ENCODE measurements at regions not wholly inside any gene's neighbourhood (a gene's known extent, or its start where the extent isn't known, plus 50 kb on each side); places are given as distances from the start of the nearest gene placed in this dataset.

DNA sequence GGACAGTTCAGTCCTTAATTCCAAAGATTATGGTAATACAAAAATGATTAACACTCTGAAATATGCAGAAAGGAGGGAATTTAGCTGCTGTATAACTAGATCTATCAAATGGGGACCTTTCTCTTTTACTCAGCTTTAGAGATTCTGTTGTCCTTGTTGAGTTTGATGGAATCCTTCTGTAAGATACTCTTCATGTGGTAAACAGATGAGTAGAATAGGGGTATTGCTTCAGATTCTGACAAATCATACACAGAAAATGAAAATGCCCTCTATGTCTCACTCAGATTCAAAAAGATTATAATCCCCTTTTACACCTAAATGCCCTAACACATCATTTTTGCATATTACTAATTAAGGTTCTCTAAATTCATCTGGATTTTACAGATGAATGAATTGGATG lies 50.7 kb downstream of the ARHGAP35 start:
- DNase-seq (ENCODE audit: low read depth in 1 of 2, low spot score in 1 of 2) = no peak

DNA sequence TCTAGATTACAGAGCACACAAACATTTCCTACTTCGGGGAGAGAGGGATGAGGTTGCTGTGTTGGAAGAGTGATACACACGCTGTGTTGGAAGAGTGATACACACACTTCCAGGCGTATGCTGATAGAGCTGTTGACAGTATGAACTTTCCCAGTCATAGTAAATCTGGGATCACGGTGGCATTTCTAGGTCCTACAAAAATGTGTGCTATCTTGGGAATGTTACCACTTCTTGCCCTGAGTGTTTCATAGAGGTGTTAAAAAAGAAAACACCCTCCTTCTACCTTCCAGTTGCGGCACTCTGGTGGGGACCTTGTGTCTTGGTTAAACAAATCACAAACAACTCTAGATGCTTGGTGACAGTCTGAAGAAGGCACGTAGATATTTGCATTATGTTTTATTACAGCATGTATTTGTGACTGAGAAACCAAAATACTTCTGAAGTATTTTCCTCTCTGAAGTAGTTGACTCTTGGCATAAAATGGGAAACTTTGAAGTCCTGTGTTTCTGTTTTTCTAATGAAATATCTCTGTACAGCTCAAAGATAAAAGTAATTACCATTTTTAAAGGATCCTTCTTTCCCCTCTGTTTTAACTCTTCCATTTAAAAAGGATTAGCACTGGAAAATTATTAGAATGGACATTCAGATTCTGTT lies 52.5 kb downstream of the ARHGAP35 start:
- DNase-seq (ENCODE audit: low read depth in 1 of 2, low spot score in 1 of 2) = no peak

DNA sequence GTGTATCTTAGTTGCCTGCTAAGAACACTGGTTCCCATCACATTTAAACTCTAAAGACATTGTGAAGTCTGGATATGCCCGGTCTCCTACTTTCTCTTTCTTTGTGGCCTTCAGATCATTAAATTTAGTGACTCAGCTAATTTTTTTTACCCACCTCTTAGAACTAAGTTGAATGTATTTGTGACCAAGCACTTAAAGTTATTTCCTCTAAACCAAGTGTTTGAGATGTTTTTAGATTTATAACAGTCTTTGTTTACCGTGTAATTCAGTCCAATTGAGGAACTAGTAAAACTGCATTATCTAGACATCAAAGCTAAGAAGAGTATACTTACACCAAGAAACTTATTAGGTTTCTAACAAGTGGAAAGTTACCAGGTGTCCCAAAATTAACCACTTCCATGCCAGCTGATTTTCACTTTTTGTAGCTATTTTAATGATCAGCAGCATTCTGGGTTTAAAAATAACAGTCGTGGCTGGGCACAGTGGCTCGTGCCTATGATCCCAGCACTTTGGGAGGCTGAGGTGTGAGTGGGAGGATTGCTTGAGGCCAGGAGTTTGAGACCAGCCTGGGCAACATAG lies 53.1 kb downstream of the ARHGAP35 start:
- DNase-seq (ENCODE audit: low read depth in 1 of 2, low spot score in 1 of 2) = no peak

DNA sequence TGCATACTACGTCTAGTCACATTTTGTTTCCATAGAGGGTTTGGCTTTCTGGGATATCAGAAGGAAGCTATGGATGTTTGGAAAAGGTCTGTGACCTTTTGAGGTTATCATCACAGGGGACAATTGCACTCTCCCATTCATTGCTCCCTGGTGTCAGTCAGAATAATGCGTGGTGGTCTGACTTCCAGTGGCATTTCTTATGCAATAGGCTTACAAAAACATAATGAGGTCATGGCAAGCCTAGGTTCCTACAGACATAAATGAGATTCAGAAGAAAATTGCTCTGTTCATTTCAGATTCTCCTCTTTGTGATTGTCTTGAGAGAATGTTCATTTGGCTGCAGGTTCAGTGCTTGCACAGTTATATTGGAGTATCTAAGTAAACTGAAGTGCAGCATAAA lies 54.6 kb downstream of the ARHGAP35 start:
- no peak for DNase-seq (ENCODE audit: low read depth in 1 of 2, low spot score in 1 of 2)

DNA sequence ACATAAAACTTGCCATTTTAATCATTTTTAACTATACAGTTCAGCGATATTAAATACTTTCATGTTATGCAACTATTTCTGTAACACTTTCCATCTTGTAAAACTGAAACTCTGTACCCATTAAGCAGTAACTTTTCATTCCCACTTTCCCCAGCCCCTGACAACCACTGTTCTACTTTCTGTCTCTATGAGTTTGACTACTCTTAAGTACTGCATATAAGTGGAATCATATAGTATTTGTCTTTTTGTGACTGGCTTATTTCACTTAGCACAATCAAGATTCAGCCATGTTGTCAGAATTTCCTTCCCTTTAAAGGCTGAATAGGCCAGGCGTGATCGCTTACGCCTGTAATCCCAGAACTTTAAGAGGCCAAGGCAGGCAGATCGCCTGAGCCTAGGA lies 56.2 kb downstream of the ARHGAP35 start:
- DNase-seq (ENCODE audit: low read depth in 1 of 2, low spot score in 1 of 2) = peak in 1 of 2 donors; percentile 11

DNA sequence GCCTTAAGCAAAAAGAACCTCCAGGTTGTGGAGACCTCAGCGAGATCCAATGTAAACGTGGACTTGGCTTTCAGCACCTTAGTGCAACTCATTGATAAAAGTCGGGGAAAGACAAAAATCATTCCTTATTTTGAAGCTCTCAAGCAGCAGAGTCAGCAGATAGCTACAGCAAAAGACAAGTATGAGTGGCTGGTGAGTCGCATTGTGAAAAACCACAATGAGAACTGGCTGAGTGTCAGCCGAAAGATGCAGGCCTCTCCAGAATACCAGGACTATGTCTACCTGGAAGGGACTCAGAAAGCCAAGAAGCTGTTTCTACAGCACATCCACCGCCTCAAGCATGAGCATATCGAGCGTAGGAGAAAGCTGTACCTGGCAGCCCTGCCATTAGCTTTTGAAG lies 58.5 kb downstream of the ARHGAP35 start:
- DNase-seq (ENCODE audit: low read depth in 1 of 2, low spot score in 1 of 2) = peak in 1 of 2 donors; percentile 11

- DNase-seq (ENCODE audit: low read depth in 1 of 2, low spot score in 1 of 2) = no peak
Measured at GRCh38 chr19:46920362-46920761, 59.6 kb downstream of the ARHGAP35 start.

- no peak for DNase-seq (ENCODE audit: low read depth in 1 of 2, low spot score in 1 of 2)
Measured at GRCh38 chr19:46921071-46921470, 60.3 kb downstream of the ARHGAP35 start.

GRCh38 chr19:46922465-46922864 lies 61.7 kb downstream of the ARHGAP35 start:
- no peak for DNase-seq (ENCODE audit: low read depth in 1 of 2, low spot score in 1 of 2)

GRCh38 chr19:46924874-46925547 lies 64.2 kb downstream of the ARHGAP35 start:
- no peak for DNase-seq (ENCODE audit: low read depth in 1 of 2, low spot score in 1 of 2)

GRCh38 chr19:46925548-46925950 lies 64.8 kb downstream of the ARHGAP35 start:
- no peak for DNase-seq (ENCODE audit: low read depth in 1 of 2, low spot score in 1 of 2)

- no peak for DNase-seq (ENCODE audit: low read depth in 1 of 2, low spot score in 1 of 2)
Measured at GRCh38 chr19:46926170-46927071, 65.6 kb downstream of the ARHGAP35 start.

- no peak for DNase-seq (ENCODE audit: low read depth in 1 of 2, low spot score in 1 of 2)
Measured at GRCh38 chr19:46927106-46927505, 66.3 kb downstream of the ARHGAP35 start.

- no peak for DNase-seq (ENCODE audit: low read depth in 1 of 2, low spot score in 1 of 2)
Measured at GRCh38 chr19:46927893-46928292, 67.1 kb downstream of the ARHGAP35 start.

- no peak for DNase-seq (ENCODE audit: low read depth in 1 of 2, low spot score in 1 of 2)
Measured at GRCh38 chr19:46928951-46929350, 68.2 kb downstream of the ARHGAP35 start.

DNA sequence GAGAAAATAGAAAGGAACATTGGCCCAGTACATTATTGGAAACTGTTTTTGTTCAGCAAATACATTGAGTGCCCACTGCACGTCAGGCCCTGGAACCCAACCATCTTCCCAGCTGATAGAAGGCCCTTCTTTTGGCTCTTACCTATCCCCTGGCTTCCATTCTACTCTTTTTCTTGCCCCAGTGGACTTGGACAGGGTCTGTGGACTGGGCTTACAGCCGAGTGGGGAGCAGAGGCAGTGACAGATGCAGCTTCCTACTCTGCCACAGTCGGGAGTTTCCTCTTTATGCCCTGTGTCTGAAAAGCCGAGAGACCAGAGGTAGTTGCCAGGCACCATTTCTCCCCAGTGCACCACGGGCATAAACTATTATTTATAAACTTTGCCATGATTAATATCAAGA lies 70.4 kb downstream of the ARHGAP35 start:
- no peak for DNase-seq (ENCODE audit: low read depth in 1 of 2, low spot score in 1 of 2)

DNA sequence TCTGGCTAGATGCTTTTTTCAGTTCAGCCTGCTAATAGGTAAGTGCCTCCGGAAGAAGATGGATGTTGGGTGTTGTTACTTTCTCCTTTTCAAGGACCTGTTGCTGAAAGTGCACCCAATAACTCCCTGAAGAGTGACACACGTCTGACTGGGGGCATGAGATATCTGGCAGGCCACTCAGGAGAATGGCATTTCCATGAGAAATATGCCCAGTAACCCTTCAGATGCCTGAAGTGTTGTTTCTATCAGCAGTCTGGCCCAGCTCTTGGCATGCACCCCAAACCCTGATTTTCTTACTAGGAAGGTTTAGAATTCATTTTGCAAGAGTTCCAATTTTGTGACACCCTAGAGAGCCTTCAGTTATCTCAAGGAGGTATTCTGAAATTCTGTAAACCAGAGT lies 71.5 kb downstream of the ARHGAP35 start:
- DNase-seq (ENCODE audit: low read depth in 1 of 2, low spot score in 1 of 2) = no peak

DNA sequence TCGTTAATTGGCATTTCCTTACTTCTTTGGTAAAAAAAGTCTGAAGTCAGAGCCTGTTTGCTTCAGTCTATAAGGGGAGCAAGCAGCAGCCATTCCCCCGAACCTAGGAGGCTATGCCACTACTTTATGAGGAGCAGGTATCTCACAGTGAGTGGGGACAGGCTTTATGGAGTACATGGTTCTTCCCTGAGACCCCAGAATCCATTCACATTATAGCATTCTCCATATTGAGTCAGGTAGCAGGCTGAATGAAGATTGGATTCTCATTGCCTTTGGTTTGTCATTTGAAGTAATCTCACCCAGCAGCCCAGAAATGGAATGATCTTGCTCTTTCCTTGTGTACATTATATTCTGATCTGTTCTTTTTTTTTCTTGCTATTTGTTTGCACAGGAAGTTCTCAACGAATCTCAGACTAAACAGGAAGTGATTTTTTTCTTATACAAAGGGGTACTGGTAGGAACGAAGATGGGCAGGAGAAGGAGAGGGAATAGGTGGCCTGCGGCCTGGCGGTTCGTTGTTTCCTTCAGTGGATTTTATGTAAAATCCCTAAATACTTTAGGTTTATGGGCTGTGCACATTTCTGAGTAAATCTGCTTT lies 74.4 kb downstream of the ARHGAP35 start:
- no peak for DNase-seq (ENCODE audit: low read depth in 1 of 2, low spot score in 1 of 2)

DNA sequence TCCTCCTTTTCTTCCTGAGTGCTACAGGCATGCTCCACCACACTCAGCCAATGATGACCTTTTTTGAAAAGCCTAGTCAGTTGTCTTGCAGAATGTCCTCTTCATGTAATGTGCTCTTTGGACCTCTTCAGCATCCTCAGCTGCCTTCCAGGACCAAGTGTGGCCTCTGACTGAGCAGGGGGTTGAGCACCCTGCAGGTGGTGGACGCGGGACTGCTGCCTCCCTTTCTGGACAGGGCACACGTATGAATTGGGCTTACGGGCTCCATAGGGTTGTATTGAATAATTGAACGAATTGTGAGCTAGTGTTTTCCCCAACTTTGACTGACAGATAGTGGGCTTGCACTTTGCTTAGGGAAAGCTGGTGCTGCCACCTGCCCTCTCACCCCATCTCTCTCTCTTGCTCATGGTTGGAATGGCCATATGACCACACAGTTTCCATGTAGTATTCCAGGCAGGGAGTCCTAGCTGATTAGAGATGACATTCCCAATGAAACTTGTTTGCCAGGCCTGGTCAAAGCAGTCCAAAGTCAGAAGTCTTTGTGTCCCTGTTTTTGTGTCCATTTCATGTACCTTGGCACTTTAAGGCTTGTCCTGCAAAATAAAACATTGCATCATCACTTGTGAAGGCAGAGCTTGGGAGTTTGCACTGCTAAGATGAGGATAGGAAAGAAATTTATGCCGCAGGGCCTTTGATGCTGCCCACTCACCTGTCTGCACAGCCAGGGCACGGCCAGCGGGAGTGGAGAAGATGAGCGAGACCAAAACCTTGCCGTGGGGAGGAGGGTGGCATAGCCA lies 76.3 kb upstream of the NPAS1 start:
- DNase-seq (ENCODE audit: low read depth in 1 of 2, low spot score in 1 of 2) = no peak

- DNase-seq (ENCODE audit: low read depth in 1 of 2, low spot score in 1 of 2) = no peak
Measured at GRCh38 chr19:46944123-46944748, 75.4 kb upstream of the NPAS1 start.
